ENCODE measurements at regions not wholly inside any gene's neighbourhood (a gene's known extent, or its start where the extent isn't known, plus 50 kb on each side); places are given as distances from the start of the nearest gene placed in this dataset.

DNA sequence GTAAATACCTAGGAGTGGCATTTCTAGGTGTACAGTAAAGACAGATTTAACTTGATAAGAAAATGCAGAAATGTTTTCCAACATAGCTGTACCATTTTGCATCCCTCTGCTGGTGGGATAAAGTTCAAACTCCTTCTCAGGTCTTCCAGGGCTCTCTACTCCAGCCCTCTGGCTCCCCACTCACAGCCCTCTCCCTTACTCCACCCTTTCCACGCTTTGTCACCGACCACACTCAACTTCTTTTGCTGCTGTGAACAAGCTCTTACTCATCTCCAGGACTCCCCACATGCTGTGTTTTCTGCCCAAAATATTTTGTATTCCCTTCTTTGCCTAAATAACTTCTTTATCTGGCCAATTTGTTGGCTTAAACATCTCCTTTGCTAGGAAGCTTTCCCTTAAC lies 90.6 kb upstream of the OSMR start (continued):
- TF ChIP-seq CHD7 (IDR thresholded peaks at IDR 0.05; ENCODE audit: insufficient replicate concordance, low read length) (no peak), SP1 (IDR thresholded peaks at IDR 0.05; ENCODE audit: low read depth, low read length) (no peak), SP2 (IDR thresholded peaks at IDR 0.05; ENCODE audit: low read length) (no peak), RBBP5 (IDR thresholded peaks at IDR 0.05; ENCODE audit: borderline replicate concordance, low read depth, low read length) (no peak)

All from H1 (cell line).